ENCODE measurements at regions not wholly inside any gene's neighbourhood (a gene's known extent, or its start where the extent isn't known, plus 50 kb on each side); places are given as distances from the start of the nearest gene placed in this dataset.

- Histone ChIP-seq H3K9me3 (ENCODE audit: control insufficient read depth, insufficient read depth, low read depth, low read length) (no peaks in the 10 kb centered on the region), H3K36me3 (ENCODE audit: control insufficient read depth in 2 of 2, insufficient read depth in 1 of 2, low read length in 2 of 2) (no peaks in the 10 kb centered on the region)
- CTCF ChIA-PET = interaction anchor here (0.6 to 1.3 kb wide), 3 partner anchors 90 to 253 kb away, joined by 3 to 5 read pairs (median 3); no protein-coding TSS in a partner anchor
Measured at GRCh38 chr14:51538973-51539372, 112.7 kb upstream of the FRMD6 start.

GRCh38 chr14:51539571-51540037 lies 112.1 kb upstream of the FRMD6 start:
- ChIA-PET CTCF (interaction anchor here (0.6 to 1.3 kb wide), 3 partner anchors 91 to 254 kb away, joined by 3 to 5 read pairs (median 3); no protein-coding TSS in a partner anchor), POLR2A (interaction anchor here (0.7 kb wide), 1 partner anchor 177 kb away, joined by 3 read pairs; no protein-coding TSS in a partner anchor)
- H3K4me1 ChIP-seq (ENCODE audit: control insufficient read depth, insufficient read depth, low read length) = peaks cover 2% of the 10 kb centered on the region
- H3K36me3 ChIP-seq (ENCODE audit: control insufficient read depth in 2 of 2, insufficient read depth in 1 of 2, low read length in 2 of 2) = no peaks in the 10 kb centered on the region
- no peaks in the 10 kb centered on the region for H3K9me3 ChIP-seq (ENCODE audit: control insufficient read depth, insufficient read depth, low read depth, low read length)
- no peak overlapping the region for H3K27ac ChIP-seq (ENCODE audit: extremely low read depth, low read depth, low read length)
- no peak overlapping the region for H3K4me3 ChIP-seq (ENCODE audit: low read depth, low read length)
- TF ChIP-seq ZBTB49 (tag by site-specific recombination; IDR thresholded peaks at IDR 0.05; ENCODE audit: low read depth) = no peak
- no peak for TF ChIP-seq ZNF530 (tag by site-specific recombination; IDR thresholded peaks at IDR 0.05; ENCODE audit: low read depth)
- TF ChIP-seq ZBTB21 (tag by site-specific recombination; IDR thresholded peaks at IDR 0.05) = no peak
- TF ChIP-seq ZIC2 (tag by site-specific recombination; IDR thresholded peaks at IDR 0.05) = no peak
- no peak for TF ChIP-seq ZBTB7A (tag by site-specific recombination; IDR thresholded peaks at IDR 0.05; ENCODE audit: low read depth)
- no peak for TF ChIP-seq ZNF629 (tag by site-specific recombination; IDR thresholded peaks at IDR 0.05)
- TF ChIP-seq, protein P1, sequence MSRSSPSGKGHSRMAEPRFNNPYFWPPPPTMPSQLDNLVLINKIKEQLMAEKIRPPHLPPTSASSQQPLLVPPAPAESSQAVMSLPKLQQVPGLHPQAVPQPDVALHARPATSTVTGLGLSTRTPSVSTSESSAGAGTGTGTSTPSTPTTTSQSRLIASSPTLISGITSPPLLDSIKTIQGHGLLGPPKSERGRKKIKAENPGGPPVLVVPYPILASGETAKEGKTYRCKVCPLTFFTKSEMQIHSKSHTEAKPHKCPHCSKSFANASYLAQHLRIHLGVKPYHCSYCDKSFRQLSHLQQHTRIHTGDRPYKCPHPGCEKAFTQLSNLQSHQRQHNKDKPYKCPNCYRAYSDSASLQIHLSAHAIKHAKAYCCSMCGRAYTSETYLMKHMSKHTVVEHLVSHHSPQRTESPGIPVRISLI (tag by site-specific recombination; IDR thresholded peaks at IDR 0.05) = no peak
- TF ChIP-seq ZNF561 (tag by site-specific recombination; IDR thresholded peaks at IDR 0.05; ENCODE audit: borderline replicate concordance) = no peak
- no peak for TF ChIP-seq ZNF391 (tag by site-specific recombination; IDR thresholded peaks at IDR 0.05; ENCODE audit: borderline replicate concordance, low read depth)
- no peak for TF ChIP-seq CTCF (tag by site-specific recombination; IDR thresholded peaks at IDR 0.05)
- no peak for TF ChIP-seq ZNF184 (tag by site-specific recombination; IDR thresholded peaks at IDR 0.05)
- TF ChIP-seq IKZF3 (tag by site-specific recombination; IDR thresholded peaks at IDR 0.05) = no peak
- no peak for TF ChIP-seq PRDM2 (tag by site-specific recombination; IDR thresholded peaks at IDR 0.05; ENCODE audit: borderline replicate concordance)
- no peak for TF ChIP-seq KLF7 (tag by site-specific recombination; IDR thresholded peaks at IDR 0.05; ENCODE audit: borderline replicate concordance)
- TF ChIP-seq ZNF211 (tag by site-specific recombination; IDR thresholded peaks at IDR 0.05; ENCODE audit: low read depth) = no peak
- no peak for TF ChIP-seq ZFP37 (tag by site-specific recombination; IDR thresholded peaks at IDR 0.05)
- no peak for TF ChIP-seq ZNF16 (tag by site-specific recombination; IDR thresholded peaks at IDR 0.05; ENCODE audit: low read depth)
- no peak for TF ChIP-seq ZFP3 (tag by site-specific recombination; IDR thresholded peaks at IDR 0.05; ENCODE audit: low read depth)
- no peak for TF ChIP-seq ZNF239 (tag by site-specific recombination; IDR thresholded peaks at IDR 0.05)
- no peak for TF ChIP-seq ZNF433 (tag by site-specific recombination; IDR thresholded peaks at IDR 0.05; ENCODE audit: low read depth)

More at GRCh38 chr14:51538973-51539372, 112.7 kb upstream of the FRMD6 start:
- no peak overlapping the region for H3K27ac ChIP-seq (ENCODE audit: extremely low read depth, low read depth, low read length)
- no peak for TF ChIP-seq ZBTB1 (tag by site-specific recombination; IDR thresholded peaks at IDR 0.05)
- peak; percentile 73 for TF ChIP-seq ZNF623 (tag by site-specific recombination; IDR thresholded peaks at IDR 0.05)
- TF ChIP-seq ZSCAN16 (tag by site-specific recombination; IDR thresholded peaks at IDR 0.05) = no peak
- TF ChIP-seq ZNF114 (tag by site-specific recombination; IDR thresholded peaks at IDR 0.05) = no peak
- POLR2A ChIA-PET = no interaction called here
- no peak overlapping the region for H3K4me3 ChIP-seq (ENCODE audit: low read depth, low read length)
- H3K4me1 ChIP-seq (ENCODE audit: control insufficient read depth, insufficient read depth, low read length) = peaks cover 7% of the 10 kb centered on the region
